ENCODE measurements at regions not wholly inside any gene's neighbourhood (a gene's known extent, or its start where the extent isn't known, plus 50 kb on each side); places are given as distances from the start of the nearest gene placed in this dataset.

DNA sequence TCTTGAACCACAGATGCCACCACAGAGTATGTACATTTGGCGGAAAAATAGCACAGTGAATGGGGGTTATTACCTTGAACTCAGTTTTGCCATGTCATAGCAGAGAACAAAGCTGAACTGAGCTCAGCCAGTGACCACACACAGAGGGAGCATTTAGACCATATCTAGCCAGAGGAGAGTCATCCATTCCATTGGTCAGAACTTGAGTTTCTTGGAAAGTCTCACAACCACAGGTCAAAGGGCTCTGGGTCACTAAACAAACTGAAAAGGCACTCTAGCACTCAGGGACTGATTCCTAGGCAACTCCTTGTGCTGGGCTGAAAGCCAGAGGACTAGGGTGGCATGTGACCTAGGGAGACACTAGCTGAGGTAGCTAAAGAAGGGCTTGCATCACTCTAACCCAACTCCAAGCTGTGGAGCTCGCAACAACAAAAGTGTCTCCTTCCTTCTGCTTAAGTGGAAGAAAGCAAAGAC, 239.7 kb upstream of the SEMA3D start:
- H3K27me3 ChIP-seq (ENCODE audit: control insufficient read depth in 2 of 2, insufficient read depth in 2 of 2, low read length in 2 of 2) = no peaks in the 10 kb centered on the region
- DNase-seq = no peak
- H3K36me3 ChIP-seq (ENCODE audit: control insufficient read depth in 2 of 3, insufficient read depth in 3 of 3, low read length in 3 of 3) = no peaks in the 10 kb centered on the region
- H3K4me3 ChIP-seq (ENCODE audit: low read length) = no peak overlapping the region
- intact Hi-C loops (cut with micrococcal nuclease) = no loop called here
- Mint-ChIP-seq H3K27ac (no peak overlapping the region), H3K9me3 (peaks cover 0 to 12% (median 0%) of the 10 kb centered on the region in 11 donors), H3K36me3 (no peaks in the 10 kb centered on the region), H3K4me1 (no peaks in the 10 kb centered on the region), H3K4me3 (no peak overlapping the region), H3K27me3 (no peaks in the 10 kb centered on the region)
- no peak overlapping the region for H3K27ac ChIP-seq (ENCODE audit: low read depth, low read length)
- H3K4me1 ChIP-seq (ENCODE audit: control insufficient read depth in 2 of 2, insufficient read depth in 2 of 2, low read length in 2 of 2) = no peaks in the 10 kb centered on the region
- ChIA-PET POLR2A (no interaction called here), CTCF (no interaction called here)
- no peaks in the 10 kb centered on the region for H3K9me3 ChIP-seq (ENCODE audit: control insufficient read depth in 2 of 3, low read length in 3 of 3)
- no peak for ATAC-seq

DNA sequence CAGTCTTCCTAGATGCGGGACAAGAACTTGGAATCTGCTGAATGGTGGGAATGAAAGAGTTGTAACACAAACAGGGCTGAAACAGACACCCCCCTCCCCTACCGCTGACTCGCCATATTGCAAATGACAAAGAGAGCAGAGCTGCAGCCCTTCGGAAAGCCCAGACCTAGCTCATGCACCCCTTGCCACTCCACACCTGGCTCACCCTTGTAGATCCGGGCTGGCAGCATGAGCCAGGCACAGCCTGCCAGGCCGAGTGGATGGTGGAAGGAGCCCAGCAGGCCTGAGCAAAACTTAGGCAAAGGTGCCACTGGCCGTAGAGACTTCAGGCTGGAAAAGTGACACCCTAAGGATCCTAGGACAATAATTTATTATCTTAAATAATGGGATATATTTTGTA, 237.4 kb upstream of the SEMA3D start:
- no peaks in the 10 kb centered on the region for H3K36me3 Mint-ChIP-seq
- DNase-seq = no peak
- no peak overlapping the region for H3K4me3 Mint-ChIP-seq
- intact Hi-C loops (cut with micrococcal nuclease) = no loop called here
- no peaks in the 10 kb centered on the region for H3K36me3 ChIP-seq (ENCODE audit: control insufficient read depth in 2 of 3, insufficient read depth in 3 of 3, low read length in 3 of 3)
- no peak overlapping the region for H3K27ac ChIP-seq (ENCODE audit: low read depth, low read length)
- ChIA-PET POLR2A (no interaction called here), CTCF (no interaction called here)
- H3K4me1 Mint-ChIP-seq = no peaks in the 10 kb centered on the region
- H3K9me3 Mint-ChIP-seq = peaks cover 0 to 12% (median 0%) of the 10 kb centered on the region in 11 donors
- no peak for ATAC-seq
- no peaks in the 10 kb centered on the region for H3K27me3 Mint-ChIP-seq
- H3K4me1 ChIP-seq (ENCODE audit: control insufficient read depth in 2 of 2, insufficient read depth in 2 of 2, low read length in 2 of 2) = no peaks in the 10 kb centered on the region
- no peaks in the 10 kb centered on the region for H3K9me3 ChIP-seq (ENCODE audit: control insufficient read depth in 2 of 3, low read length in 3 of 3)
- H3K27me3 ChIP-seq (ENCODE audit: control insufficient read depth in 2 of 2, insufficient read depth in 2 of 2, low read length in 2 of 2) = no peaks in the 10 kb centered on the region
- H3K27ac Mint-ChIP-seq = no peak overlapping the region
- H3K4me3 ChIP-seq (ENCODE audit: low read length) = no peak overlapping the region

DNA sequence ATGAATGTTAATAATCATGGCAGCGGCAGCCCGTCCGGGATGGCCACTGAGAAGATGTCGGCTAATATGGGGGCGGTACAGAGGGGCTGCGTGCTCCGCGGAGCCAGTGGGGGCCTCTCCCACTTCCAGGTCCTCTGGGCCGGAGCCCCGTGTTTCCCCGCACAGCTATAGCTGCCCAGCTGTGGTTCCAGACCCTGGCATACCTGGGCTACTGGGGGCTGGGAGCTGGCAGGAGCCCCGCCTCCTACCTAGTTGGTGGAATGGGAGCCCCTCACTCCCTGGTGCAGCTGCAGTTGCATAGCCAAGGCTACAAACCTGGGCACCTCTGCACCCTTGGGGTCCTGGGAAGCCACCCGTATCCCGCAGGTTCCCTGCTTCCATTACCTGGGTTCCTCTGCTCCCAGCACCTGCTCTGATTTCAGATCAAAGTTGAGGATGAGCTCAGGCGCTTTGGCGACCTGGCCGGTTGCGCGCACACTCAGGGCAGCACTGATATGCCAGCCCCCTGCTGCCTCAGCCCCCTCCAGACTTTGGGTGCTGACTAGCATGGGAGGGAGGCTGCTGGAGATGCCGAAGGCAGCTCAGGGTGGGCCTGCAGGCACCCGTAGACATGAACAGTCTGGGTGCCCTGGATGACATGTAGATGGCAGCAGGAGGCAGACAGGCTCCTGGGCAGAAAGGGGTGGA, 236.5 kb upstream of the SEMA3D start:
- Mint-ChIP-seq H3K4me1 (no peaks in the 10 kb centered on the region), H3K9me3 (peaks cover 0 to 10% (median 0%) of the 10 kb centered on the region in 11 donors), H3K36me3 (no peaks in the 10 kb centered on the region), H3K4me3 (no peak overlapping the region), H3K27me3 (no peaks in the 10 kb centered on the region), H3K27ac (no peak overlapping the region)
- Histone ChIP-seq H3K9me3 (ENCODE audit: control insufficient read depth in 2 of 3, low read length in 3 of 3) (no peaks in the 10 kb centered on the region), H3K27me3 (ENCODE audit: control insufficient read depth in 2 of 2, insufficient read depth in 2 of 2, low read length in 2 of 2) (no peaks in the 10 kb centered on the region), H3K4me1 (ENCODE audit: control insufficient read depth in 2 of 2, insufficient read depth in 2 of 2, low read length in 2 of 2) (no peaks in the 10 kb centered on the region), H3K36me3 (ENCODE audit: control insufficient read depth in 2 of 3, insufficient read depth in 3 of 3, low read length in 3 of 3) (no peaks in the 10 kb centered on the region), H3K27ac (ENCODE audit: low read depth, low read length) (no peak overlapping the region), H3K4me3 (ENCODE audit: low read length) (no peak overlapping the region)
- ChIA-PET POLR2A (no interaction called here), CTCF (no interaction called here)
- DNase-seq (no peak), ATAC-seq (no peak)
- intact Hi-C loops (cut with micrococcal nuclease) = no loop called here

DNA sequence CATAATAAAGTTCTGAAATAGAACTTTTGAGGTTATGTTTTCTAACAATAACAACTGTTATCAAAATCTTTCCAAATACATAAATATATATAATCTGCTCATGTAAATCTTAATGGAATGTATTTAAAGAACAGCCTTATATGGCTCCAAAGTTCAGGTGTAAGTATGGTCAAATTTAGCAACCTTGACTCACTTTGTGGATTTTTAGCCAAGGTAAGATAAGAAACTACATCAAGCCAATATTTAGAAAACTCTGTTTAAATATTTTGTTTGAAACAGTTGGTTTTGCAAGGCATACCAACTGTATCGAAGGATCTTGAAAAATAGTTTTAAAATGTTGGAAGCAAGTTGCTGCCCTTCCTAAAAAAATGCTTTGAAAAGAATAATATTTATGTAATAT, 228.9 kb upstream of the SEMA3D start:
- Histone ChIP-seq H3K27ac (ENCODE audit: low read depth, low read length) (no peak overlapping the region), H3K27me3 (ENCODE audit: control insufficient read depth in 2 of 2, insufficient read depth in 2 of 2, low read length in 2 of 2) (no peaks in the 10 kb centered on the region), H3K36me3 (ENCODE audit: control insufficient read depth in 2 of 3, insufficient read depth in 3 of 3, low read length in 3 of 3) (no peaks in the 10 kb centered on the region), H3K4me1 (ENCODE audit: control insufficient read depth in 2 of 2, insufficient read depth in 2 of 2, low read length in 2 of 2) (no peaks in the 10 kb centered on the region), H3K4me3 (ENCODE audit: low read length) (no peak overlapping the region), H3K9me3 (ENCODE audit: control insufficient read depth in 2 of 3, low read length in 3 of 3) (no peaks in the 10 kb centered on the region)
- Mint-ChIP-seq H3K27ac (no peak overlapping the region), H3K9me3 (peaks cover 0 to 11% (median 0%) of the 10 kb centered on the region in 11 donors), H3K4me1 (no peaks in the 10 kb centered on the region), H3K4me3 (no peak overlapping the region), H3K27me3 (no peaks in the 10 kb centered on the region), H3K36me3 (no peaks in the 10 kb centered on the region)
- ChIA-PET POLR2A (no interaction called here), CTCF (no interaction called here)
- intact Hi-C loops (cut with micrococcal nuclease) = no loop called here
- no peak for ATAC-seq
- no peak for DNase-seq

DNA sequence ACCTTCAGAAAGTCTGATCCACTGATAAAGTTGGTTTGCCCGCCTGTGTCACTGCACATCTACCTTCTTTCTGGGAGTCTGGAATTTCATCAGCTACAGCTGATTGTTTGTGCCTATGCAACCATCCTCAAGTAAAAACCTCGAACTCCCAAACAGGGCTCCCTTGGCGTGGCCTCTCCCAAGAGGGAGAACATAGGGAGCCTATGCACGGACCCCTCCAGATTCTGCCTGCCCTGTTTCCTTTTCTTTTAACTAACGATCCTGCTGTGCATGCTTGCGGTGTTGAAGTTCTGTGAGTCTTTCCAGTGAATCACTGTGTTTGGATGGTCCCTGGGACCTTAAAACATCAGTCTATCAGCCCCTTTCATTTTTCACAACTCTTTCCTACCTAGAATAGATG, 226.9 kb upstream of the SEMA3D start:
- no peaks in the 10 kb centered on the region for H3K27me3 Mint-ChIP-seq
- intact Hi-C loops (cut with micrococcal nuclease) = no loop called here
- H3K36me3 Mint-ChIP-seq = no peaks in the 10 kb centered on the region
- ATAC-seq = no peak
- H3K4me1 Mint-ChIP-seq = no peaks in the 10 kb centered on the region
- no peaks in the 10 kb centered on the region for H3K36me3 ChIP-seq (ENCODE audit: control insufficient read depth in 2 of 3, insufficient read depth in 3 of 3, low read length in 3 of 3)
- ChIA-PET CTCF (no interaction called here), POLR2A (no interaction called here)
- H3K4me3 ChIP-seq (ENCODE audit: low read length) = no peak overlapping the region
- H3K27me3 ChIP-seq (ENCODE audit: control insufficient read depth in 2 of 2, insufficient read depth in 2 of 2, low read length in 2 of 2) = no peaks in the 10 kb centered on the region
- H3K9me3 ChIP-seq (ENCODE audit: control insufficient read depth in 2 of 3, low read length in 3 of 3) = no peaks in the 10 kb centered on the region
- H3K4me1 ChIP-seq (ENCODE audit: control insufficient read depth in 2 of 2, insufficient read depth in 2 of 2, low read length in 2 of 2) = no peaks in the 10 kb centered on the region
- no peak overlapping the region for H3K27ac ChIP-seq (ENCODE audit: low read depth, low read length)
- H3K27ac Mint-ChIP-seq = no peak overlapping the region
- peaks cover 0 to 11% (median 0%) of the 10 kb centered on the region in 11 donors for H3K9me3 Mint-ChIP-seq
- H3K4me3 Mint-ChIP-seq = no peak overlapping the region
- DNase-seq = no peak

DNA sequence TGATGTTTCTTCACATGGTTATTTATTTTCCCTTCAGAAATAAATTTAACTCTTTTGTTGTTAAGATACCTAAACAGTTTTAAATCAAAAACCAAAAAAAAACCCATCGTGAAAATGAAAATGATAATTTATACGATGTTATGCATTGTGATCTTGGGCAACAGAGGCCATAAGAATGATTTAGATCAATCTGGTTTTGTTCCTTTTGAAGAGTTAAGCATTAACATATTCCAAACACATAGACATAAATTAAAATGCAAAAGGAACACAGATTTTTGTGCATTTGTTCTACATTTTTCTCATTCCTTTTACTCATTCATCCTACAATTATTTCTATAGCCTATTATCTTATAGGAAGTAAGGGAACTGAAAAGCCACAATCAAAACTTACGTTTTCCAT, 226.1 kb upstream of the SEMA3D start:
- no peaks in the 10 kb centered on the region for H3K36me3 Mint-ChIP-seq
- POLR2A ChIA-PET = no interaction called here

DNA sequence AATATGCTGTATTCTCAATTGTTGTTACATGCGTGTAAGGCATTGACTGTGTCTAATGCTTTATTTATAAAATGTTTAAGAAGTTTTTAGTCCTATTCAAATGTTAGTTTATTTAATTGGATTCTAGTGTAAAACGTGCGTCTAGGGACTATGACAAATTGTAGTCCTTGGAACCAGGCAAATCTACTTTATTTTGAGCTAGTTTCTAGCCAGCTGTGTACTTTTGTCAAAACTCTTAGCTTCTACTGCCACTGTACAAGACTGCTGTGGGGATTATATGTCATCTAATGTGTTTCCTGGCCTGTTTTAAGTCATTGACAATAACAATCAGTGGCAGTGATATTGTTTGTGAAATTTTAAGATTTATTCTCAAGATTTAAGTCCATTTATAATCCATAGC, 220.5 kb upstream of the SEMA3D start:
- no peak overlapping the region for H3K27ac Mint-ChIP-seq
- Histone ChIP-seq H3K27me3 (ENCODE audit: control insufficient read depth in 2 of 2, insufficient read depth in 2 of 2, low read length in 2 of 2) (no peaks in the 10 kb centered on the region), H3K27ac (ENCODE audit: low read depth, low read length) (no peak overlapping the region), H3K4me1 (ENCODE audit: control insufficient read depth in 2 of 2, insufficient read depth in 2 of 2, low read length in 2 of 2) (no peaks in the 10 kb centered on the region), H3K36me3 (ENCODE audit: control insufficient read depth in 2 of 3, insufficient read depth in 3 of 3, low read length in 3 of 3) (no peaks in the 10 kb centered on the region), H3K9me3 (ENCODE audit: control insufficient read depth in 2 of 3, low read length in 3 of 3) (no peaks in the 10 kb centered on the region), H3K4me3 (ENCODE audit: low read length) (no peak overlapping the region)
- H3K4me1 Mint-ChIP-seq = no peaks in the 10 kb centered on the region
- ATAC-seq = no peak
- intact Hi-C loops (cut with micrococcal nuclease) = no loop called here
- peaks cover 0 to 3% (median 0%) of the 10 kb centered on the region in 5 donors for H3K27me3 Mint-ChIP-seq
- no peaks in the 10 kb centered on the region for H3K36me3 Mint-ChIP-seq
- ChIA-PET POLR2A (no interaction called here), CTCF (no interaction called here)
- no peak overlapping the region for H3K4me3 Mint-ChIP-seq
- H3K9me3 Mint-ChIP-seq = peaks cover 0 to 7% (median 0%) of the 10 kb centered on the region in 11 donors
- DNase-seq = no peak

More for the DNA sequence above, 226.1 kb upstream of the SEMA3D start:
- Histone ChIP-seq H3K9me3 (ENCODE audit: control insufficient read depth in 2 of 3, low read length in 3 of 3) (no peaks in the 10 kb centered on the region), H3K4me3 (ENCODE audit: low read length) (no peak overlapping the region), H3K27ac (ENCODE audit: low read depth, low read length) (no peak overlapping the region), H3K4me1 (ENCODE audit: control insufficient read depth in 2 of 2, insufficient read depth in 2 of 2, low read length in 2 of 2) (no peaks in the 10 kb centered on the region), H3K36me3 (ENCODE audit: control insufficient read depth in 2 of 3, insufficient read depth in 3 of 3, low read length in 3 of 3) (no peaks in the 10 kb centered on the region), H3K27me3 (ENCODE audit: control insufficient read depth in 2 of 2, insufficient read depth in 2 of 2, low read length in 2 of 2) (no peaks in the 10 kb centered on the region)
- H3K4me3 Mint-ChIP-seq = no peak overlapping the region
- CTCF ChIA-PET = no interaction called here
- H3K4me1 Mint-ChIP-seq = no peaks in the 10 kb centered on the region
- H3K27me3 Mint-ChIP-seq = no peaks in the 10 kb centered on the region
- ATAC-seq (no peak), DNase-seq (no peak)
- intact Hi-C loops (cut with micrococcal nuclease) = no loop called here
- H3K27ac Mint-ChIP-seq = no peak overlapping the region
- H3K9me3 Mint-ChIP-seq = peaks cover 0 to 11% (median 0%) of the 10 kb centered on the region in 11 donors

All from naive thymus-derived CD4-positive, alpha-beta T cell (primary cell).